Spleen (tissue), 7 donors: ENCODE measurements at regions not wholly inside any gene's neighbourhood (a gene's known extent, or its start where the extent isn't known, plus 50 kb on each side); places are given as distances from the start of the nearest gene placed in this dataset.

ENCODE experiments used
- CTCF ChIP-seq, 11 experiments: fragments of 200-600 bp in 7 of 11; fragments of 450-650 bp in 4 of 11; sonication (generic) in 4 of 11; IDR thresholded peaks in 8 of 11; conservative IDR thresholded peaks in 3 of 11; 1 replicate in 7 of 11; 2 replicates in 4 of 11; pipeline versions ENCODE4 v1.4.0 to v1.8.0; 2016 to 2021; ENCODE audit warnings: antibody characterized with exemption in 11 of 11, inconsistent platforms in 4 of 11, mild to moderate bottlenecking in 1 of 11
- POLR2A ChIP-seq, 3 donors: fragments of 450-650 bp; IDR thresholded peaks; one replicate each; pipeline ENCODE4 v1.5.1; 2017; ENCODE audit warnings: antibody characterized with exemption in 3 of 3, mild to moderate bottlenecking in 1 of 3
- donor health status: DM: no; HTN: no; CAD: no; lungs with moderate emphysema.
- donor health status: DM: no; HTN: no; CAD: no.
- donor health status: DM: no; HTN: no; CAD: no.

GRCh38 chr11:130980071-130980862, 64.0 kb upstream of the SNX19 start:
- TF ChIP-seq CTCF (IDR thresholded peaks at IDR 0.05 in 8 of 11, conservative IDR thresholded peaks at IDR 0.05 in 3 of 11) (no peak), POLR2A (IDR thresholded peaks at IDR 0.05) (no peak)
